Trophoblast cell (in vitro differentiated cells and primary cell): ENCODE measurements at regions not wholly inside any gene's neighbourhood (a gene's known extent, or its start where the extent isn't known, plus 50 kb on each side); places are given as distances from the start of the nearest gene placed in this dataset.

Experiments used
- DNase-seq, 2 donors: peaks; one replicate each; pipeline ENCODE4 v3.0.0-alpha.2; 2016
- H2AFZ ChIP-seq: 2 replicates; pipeline ENCODE4 v1.6.1; 2013; ENCODE audit warnings: low read length, moderate library complexity, mild to moderate bottlenecking; ENCODE audit not compliant: insufficient read depth, poor library complexity
- H2AK5ac ChIP-seq: 2 replicates; pipeline ENCODE4 v1.6.1; 2013; ENCODE audit warnings: mild to moderate bottlenecking, low read length
- H2BK120ac ChIP-seq: 2 replicates; pipeline ENCODE4 v1.6.1; 2013; ENCODE audit warnings: low read length, mild to moderate bottlenecking, moderate library complexity; ENCODE audit not compliant: insufficient read depth, poor library complexity
- H2BK12ac ChIP-seq: 2 replicates; pipeline ENCODE4 v1.6.1; 2013; ENCODE audit warnings: mild to moderate bottlenecking, low read length, moderate library complexity
- H2BK5ac ChIP-seq: 2 replicates; pipeline ENCODE4 v1.6.1; 2013; ENCODE audit warnings: low read length, low read depth, moderate library complexity, mild to moderate bottlenecking; ENCODE audit not compliant: poor library complexity
- H3K14ac ChIP-seq: 2 replicates; pipeline ENCODE4 v1.6.1; 2013; ENCODE audit warnings: mild to moderate bottlenecking, low read length
- H3K18ac ChIP-seq: 2 replicates; pipeline ENCODE4 v1.6.1; 2013; ENCODE audit warnings: mild to moderate bottlenecking, low read length
- H3K23ac ChIP-seq: 2 replicates; pipeline ENCODE4 v1.6.1; 2013; ENCODE audit warnings: low read length
- H3K27ac ChIP-seq: 2 replicates; pipeline ENCODE4 v1.5.1; 2013; ENCODE audit warnings: low read depth, mild to moderate bottlenecking, inconsistent platforms, low read length, moderate library complexity
- H3K27me3 ChIP-seq: 2 replicates; pipeline ENCODE4 v1.6.1; 2013; ENCODE audit warnings: inconsistent platforms, mild to moderate bottlenecking, low read length, moderate library complexity; ENCODE audit not compliant: insufficient read depth
- H3K36me3 ChIP-seq, 2 experiments: 1 replicate in 1 of 2; 2 replicates in 1 of 2; pipeline ENCODE4 v1.6.1; 2013; ENCODE audit warnings: low read length in 2 of 2, mild to moderate bottlenecking in 2 of 2, moderate library complexity in 1 of 2; ENCODE audit not compliant: insufficient read depth in 2 of 2, control insufficient read depth in 1 of 2
- H3K4ac ChIP-seq: 2 replicates; pipeline ENCODE4 v1.6.1; 2013; ENCODE audit warnings: low read depth, mild to moderate bottlenecking, low read length, moderate library complexity
- H3K4me1 ChIP-seq, 2 experiments: 1 replicate in 1 of 2; 2 replicates in 1 of 2; pipeline ENCODE4 v1.6.1; 2013; ENCODE audit warnings: low read length in 2 of 2, mild to moderate bottlenecking in 2 of 2, moderate library complexity in 1 of 2; ENCODE audit not compliant: insufficient read depth in 2 of 2, control insufficient read depth in 1 of 2
- H3K4me2 ChIP-seq: 2 replicates; pipeline ENCODE4 v1.6.1; 2013; ENCODE audit warnings: inconsistent platforms, mild to moderate bottlenecking, low read length, moderate library complexity
- H3K4me3 ChIP-seq: 2 replicates; pipeline ENCODE4 v1.5.1; 2013; ENCODE audit warnings: mild to moderate bottlenecking, low read depth, low read length, inconsistent platforms
- H3K79me1 ChIP-seq: one replicate; pipeline ENCODE4 v1.6.1; 2013; ENCODE audit warnings: low read length
- H3K79me2 ChIP-seq: 2 replicates; pipeline ENCODE4 v1.6.1; 2013; ENCODE audit warnings: low read length, mild to moderate bottlenecking; ENCODE audit not compliant: control insufficient read depth, insufficient read depth, poor library complexity
- H3K9ac ChIP-seq: 2 replicates; pipeline ENCODE4 v1.6.1; 2013; ENCODE audit warnings: mild to moderate bottlenecking, low read length
- H3K9me3 ChIP-seq: 2 replicates; pipeline ENCODE4 v1.6.1; 2013; ENCODE audit warnings: low read depth, mild to moderate bottlenecking, control low read depth, inconsistent platforms, low read length; ENCODE audit not compliant: insufficient read depth
- H4K12ac ChIP-seq: 2 replicates; pipeline ENCODE4 v1.6.1; 2013; ENCODE audit warnings: low read depth, mild to moderate bottlenecking, low read length, moderate library complexity
- H4K8ac ChIP-seq: 2 replicates; pipeline ENCODE4 v1.6.1; 2013; ENCODE audit warnings: low read depth, mild to moderate bottlenecking, low read length, moderate library complexity
- H4K91ac ChIP-seq: one replicate; pipeline ENCODE4 v1.6.1; 2013; ENCODE audit warnings: low read depth, mild to moderate bottlenecking, low read length, moderate library complexity
- WGBS: extraction: QIAGEN DNeasy Blood & Tissue Kit; methylation state at CpG from one replicate; pipeline ENCODE4 v1.1.7; 2013; ENCODE audit warnings: missing lambda C conversion rate; ENCODE audit not compliant: insufficient read length, insufficient coverage; ENCODE audit errors: extremely low coverage; 5-methylcytosine and 5-hydroxymethylcytosine counted together

GRCh38 chr17:53891726-53892125, 69.0 kb downstream of the KIF2B start:
- no peak overlapping the region for H3K23ac ChIP-seq
- H3K79me1 ChIP-seq: no peaks in the 10 kb centered on the region
- no peaks in the 10 kb centered on the region for H3K4me1 ChIP-seq
- no peak overlapping the region for H3K27ac ChIP-seq
- no peak overlapping the region for H2AFZ ChIP-seq
- H3K14ac ChIP-seq: no peak overlapping the region
- H4K12ac ChIP-seq: no peak overlapping the region
- H3K27me3 ChIP-seq: no peaks in the 10 kb centered on the region
- H3K18ac ChIP-seq: no peak overlapping the region
- H3K9me3 ChIP-seq: no peaks in the 10 kb centered on the region
- H2AK5ac ChIP-seq: no peak overlapping the region
- H2BK5ac ChIP-seq: no peak overlapping the region
- H3K4ac ChIP-seq: no peak overlapping the region
- H3K9ac ChIP-seq: no peak overlapping the region
- H4K91ac ChIP-seq: no peak overlapping the region
- H3K4me3 ChIP-seq: no peak overlapping the region
- WGBS: no CpG with 5 or more reads among the region's 4 CpGs
- H3K36me3 ChIP-seq: no peaks in the 10 kb centered on the region
- H3K4me2 ChIP-seq: no peak overlapping the region
- DNase-seq: no peak
- H2BK12ac ChIP-seq: no peak overlapping the region
- no peaks in the 10 kb centered on the region for H3K79me2 ChIP-seq
- peak overlapping the region; percentile 19 for H4K8ac ChIP-seq
- H2BK120ac ChIP-seq: no peak overlapping the region

- no peak overlapping the region for H4K91ac ChIP-seq
- H2AFZ ChIP-seq: no peak overlapping the region
- no peak overlapping the region for H4K12ac ChIP-seq
- DNase-seq: no peak
- no peak overlapping the region for H2BK120ac ChIP-seq
- no peak overlapping the region for H3K27ac ChIP-seq
- no peak overlapping the region for H3K9ac ChIP-seq
- H3K79me2 ChIP-seq: no peaks in the 10 kb centered on the region
- H2BK12ac ChIP-seq: no peak overlapping the region
- H3K9me3 ChIP-seq: no peaks in the 10 kb centered on the region
- no peak overlapping the region for H2BK5ac ChIP-seq
- H4K8ac ChIP-seq: no peak overlapping the region
- no peak overlapping the region for H3K18ac ChIP-seq
- no peaks in the 10 kb centered on the region for H3K36me3 ChIP-seq
- H3K4me1 ChIP-seq: no peaks in the 10 kb centered on the region
- H3K4ac ChIP-seq: no peak overlapping the region
- no peak overlapping the region for H3K4me2 ChIP-seq
- no peaks in the 10 kb centered on the region for H3K79me1 ChIP-seq
- H3K14ac ChIP-seq: no peak overlapping the region
- H3K23ac ChIP-seq: no peak overlapping the region
- H3K27me3 ChIP-seq: no peaks in the 10 kb centered on the region
- no CpG with 5 or more reads among the region's 3 CpGs for WGBS
- no peak overlapping the region for H3K4me3 ChIP-seq
- H2AK5ac ChIP-seq: no peak overlapping the region
Observed at GRCh38 chr17:53892222-53892621, 69.5 kb downstream of the KIF2B start.

GRCh38 chr17:53894591-53894990, 71.9 kb downstream of the KIF2B start:
- H3K4me2 ChIP-seq: no peak overlapping the region
- H3K9me3 ChIP-seq: no peaks in the 10 kb centered on the region
- no peak overlapping the region for H3K14ac ChIP-seq
- H3K27me3 ChIP-seq: no peaks in the 10 kb centered on the region
- H3K27ac ChIP-seq: no peak overlapping the region
- no peak overlapping the region for H2BK12ac ChIP-seq
- no peak for DNase-seq
- H2AK5ac ChIP-seq: no peak overlapping the region
- no peaks in the 10 kb centered on the region for H3K4me1 ChIP-seq
- no peak overlapping the region for H2BK120ac ChIP-seq
- WGBS: no CpG with 5 or more reads among the region's 1 CpG
- H3K79me1 ChIP-seq: no peaks in the 10 kb centered on the region
- H4K12ac ChIP-seq: no peak overlapping the region
- H3K36me3 ChIP-seq: no peaks in the 10 kb centered on the region
- no peak overlapping the region for H2AFZ ChIP-seq
- H3K23ac ChIP-seq: no peak overlapping the region
- no peaks in the 10 kb centered on the region for H3K79me2 ChIP-seq
- H3K18ac ChIP-seq: no peak overlapping the region
- H3K4me3 ChIP-seq: no peak overlapping the region
- no peak overlapping the region for H2BK5ac ChIP-seq
- H4K8ac ChIP-seq: no peak overlapping the region
- no peak overlapping the region for H3K4ac ChIP-seq
- no peak overlapping the region for H4K91ac ChIP-seq
- H3K9ac ChIP-seq: no peak overlapping the region

GRCh38 chr17:53896047-53896446, 73.3 kb downstream of the KIF2B start:
- Histone ChIP-seq H3K4ac (no peak overlapping the region), H2BK5ac (no peak overlapping the region), H2AK5ac (no peak overlapping the region), H3K9ac (no peak overlapping the region), H2BK120ac (no peak overlapping the region), H3K18ac (no peak overlapping the region), H4K8ac (no peak overlapping the region), H3K36me3 (no peaks in the 10 kb centered on the region), H2AFZ (no peak overlapping the region), H3K4me2 (no peak overlapping the region), H4K91ac (no peak overlapping the region), H3K9me3 (no peaks in the 10 kb centered on the region), H3K4me1 (no peaks in the 10 kb centered on the region), H3K27ac (no peak overlapping the region), H3K79me2 (no peaks in the 10 kb centered on the region), H3K27me3 (no peaks in the 10 kb centered on the region), H3K79me1 (no peaks in the 10 kb centered on the region), H4K12ac (no peak overlapping the region), H3K14ac (no peak overlapping the region), H3K4me3 (no peak overlapping the region), H2BK12ac (no peak overlapping the region), H3K23ac (no peak overlapping the region)
- WGBS: no CpG with 5 or more reads among the region's 1 CpG
- no peak for DNase-seq
